ENCODE measurements at regions not wholly inside any gene's neighbourhood (a gene's known extent, or its start where the extent isn't known, plus 50 kb on each side); places are given as distances from the start of the nearest gene placed in this dataset.

- intact Hi-C loops (cut with micrococcal nuclease; ENCODE audit: unreplicated experiment): no loop called here
- Histone ChIP-seq H3K4me2 (ENCODE audit: low read length) (no peak overlapping the region), H3K36me3 (ENCODE audit: insufficient read depth, low read length) (no peaks in the 10 kb centered on the region), H3K4me1 (ENCODE audit: insufficient read depth, low read length, poor library complexity, severe bottlenecking) (no peaks in the 10 kb centered on the region), H4K20me1 (ENCODE audit: insufficient read depth, low read length) (no peaks in the 10 kb centered on the region), H3K9me2 (ENCODE audit: insufficient read depth, low read length) (no peaks in the 10 kb centered on the region), H3K4me3 (ENCODE audit: low read depth, low read length, poor library complexity, severe bottlenecking) (no peak overlapping the region), H3K27ac (ENCODE audit: low read depth, low read length, poor library complexity, severe bottlenecking) (no peak overlapping the region), H2AFZ (ENCODE audit: low read length) (no peak overlapping the region), H3K79me2 (ENCODE audit: insufficient read depth, low read depth, low read length) (no peaks in the 10 kb centered on the region), H3K9me3 (ENCODE audit: low read length) (no peaks in the 10 kb centered on the region)
- TF ChIP-seq CTCF (conservative IDR thresholded peaks at IDR 0.05; ENCODE audit: low read length) (no peak), EZH2phosphoT487 (IDR thresholded peaks at IDR 0.05; ENCODE audit: borderline replicate concordance, low read depth, low read length) (no peak)
- BruUV-seq (replicated peaks): no TSS peak
- ChIA-PET CTCF (ENCODE audit: unreplicated experiment) (no interaction called here), POLR2A (no interaction called here)
- DNase-seq (ENCODE audit: low spot score): no peak
These were observed 233.5 kb upstream of the DCBLD2 start for GRCh38 chr3:99134986-99135385.

- H3K9me2 ChIP-seq (ENCODE audit: insufficient read depth, low read length): no peaks in the 10 kb centered on the region
- H3K4me3 ChIP-seq (ENCODE audit: low read depth, low read length, poor library complexity, severe bottlenecking): no peak overlapping the region
- no peaks in the 10 kb centered on the region for H3K4me1 ChIP-seq (ENCODE audit: insufficient read depth, low read length, poor library complexity, severe bottlenecking)
- CTCF ChIA-PET (ENCODE audit: unreplicated experiment): no interaction called here
- POLR2A ChIA-PET: interaction anchor here (0.5 to 0.6 kb wide), 2 partner anchors 142 to 837 kb away, joined by 3 read pairs; no protein-coding TSS in a partner anchor
- no TSS peak for BruUV-seq (replicated peaks)
- H4K20me1 ChIP-seq (ENCODE audit: insufficient read depth, low read length): no peaks in the 10 kb centered on the region
- no peak overlapping the region for H2AFZ ChIP-seq (ENCODE audit: low read length)
- H3K4me2 ChIP-seq (ENCODE audit: low read length): no peak overlapping the region
- no peak for TF ChIP-seq CTCF (conservative IDR thresholded peaks at IDR 0.05; ENCODE audit: low read length)
- no peak for TF ChIP-seq EZH2phosphoT487 (IDR thresholded peaks at IDR 0.05; ENCODE audit: borderline replicate concordance, low read depth, low read length)
- H3K36me3 ChIP-seq (ENCODE audit: insufficient read depth, low read length): no peaks in the 10 kb centered on the region
- H3K27ac ChIP-seq (ENCODE audit: low read depth, low read length, poor library complexity, severe bottlenecking): no peak overlapping the region
- intact Hi-C loops (cut with micrococcal nuclease; ENCODE audit: unreplicated experiment): no loop called here
- H3K9me3 ChIP-seq (ENCODE audit: low read length): no peaks in the 10 kb centered on the region
- H3K79me2 ChIP-seq (ENCODE audit: insufficient read depth, low read depth, low read length): no peaks in the 10 kb centered on the region
- no peak for DNase-seq (ENCODE audit: low spot score)
These were observed 230.4 kb upstream of the DCBLD2 start for GRCh38 chr3:99131876-99132275.

- Histone ChIP-seq H4K20me1 (ENCODE audit: insufficient read depth, low read length) (no peaks in the 10 kb centered on the region), H3K9me3 (ENCODE audit: low read length) (no peaks in the 10 kb centered on the region), H3K79me2 (ENCODE audit: insufficient read depth, low read depth, low read length) (no peaks in the 10 kb centered on the region), H3K4me1 (ENCODE audit: insufficient read depth, low read length, poor library complexity, severe bottlenecking) (no peaks in the 10 kb centered on the region), H3K4me3 (ENCODE audit: low read depth, low read length, poor library complexity, severe bottlenecking) (no peak overlapping the region), H3K4me2 (ENCODE audit: low read length) (no peak overlapping the region), H2AFZ (ENCODE audit: low read length) (no peak overlapping the region), H3K36me3 (ENCODE audit: insufficient read depth, low read length) (no peaks in the 10 kb centered on the region), H3K27ac (ENCODE audit: low read depth, low read length, poor library complexity, severe bottlenecking) (no peak overlapping the region), H3K9me2 (ENCODE audit: insufficient read depth, low read length) (no peaks in the 10 kb centered on the region)
- no peak for TF ChIP-seq CTCF (conservative IDR thresholded peaks at IDR 0.05; ENCODE audit: low read length)
- TF ChIP-seq EZH2phosphoT487 (IDR thresholded peaks at IDR 0.05; ENCODE audit: borderline replicate concordance, low read depth, low read length): no peak
- BruUV-seq (replicated peaks): no TSS peak
- ChIA-PET POLR2A (interaction anchor here (0.9 kb wide), 1 partner anchor 169 kb away, joined by 3 read pairs; no protein-coding TSS in a partner anchor), CTCF (ENCODE audit: unreplicated experiment) (no interaction called here)
- no peak for DNase-seq (ENCODE audit: low spot score)
- intact Hi-C loops (cut with micrococcal nuclease; ENCODE audit: unreplicated experiment): no loop called here
These were observed 227.4 kb upstream of the DCBLD2 start for GRCh38 chr3:99128725-99129505.
